Stimulated activated CD8-positive, alpha-beta memory T cell treated with anti-CD3 and anti-CD28 coated beads, Interleukin-15, amount 100 ng/mL, for 48 hours (primary cell): ENCODE measurements at regions not wholly inside any gene's neighbourhood (a gene's known extent, or its start where the extent isn't known, plus 50 kb on each side); places are given as distances from the start of the nearest gene placed in this dataset.
A peak's percentile ranks its signal among the peaks of the same experiment; 100 is the strongest.
"Not testable (repeated sequence)": the region's sequence is repeated elsewhere in the genome, so short reads cannot be mapped to it uniquely, and the experiment has no call there.

Source experiments
- DNase-seq, 2 donors: peaks; one replicate each; pipeline ENCODE4 v3.0.0-alpha.2; 2020; ENCODE audit warnings: low read depth in 2 of 2

- no peak for DNase-seq
Measured at GRCh38 chr7:65744406-65744805, 128.5 kb upstream of the VKORC1L1 start.

GRCh38 chr7:65746398-65746669, 126.5 kb upstream of the VKORC1L1 start:
- no peak for DNase-seq

DNA sequence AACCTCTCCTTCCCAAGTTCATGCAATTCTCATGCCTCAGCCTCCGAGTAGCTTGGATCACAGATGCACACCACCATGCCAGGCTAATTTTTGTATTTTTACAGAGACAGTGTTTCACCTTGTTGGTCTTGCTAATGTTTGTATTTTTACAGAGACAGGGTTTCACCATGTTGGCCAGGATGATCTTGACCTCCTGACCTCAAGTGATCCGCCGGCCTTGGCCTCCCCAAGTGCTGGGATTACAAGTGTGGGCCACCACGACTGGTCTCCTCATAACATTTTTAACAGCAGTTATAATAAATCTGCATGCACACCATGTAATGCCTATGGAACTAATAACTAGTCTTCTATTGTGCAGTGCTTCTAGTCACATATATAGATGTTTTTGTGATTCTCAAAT, 123.8 kb upstream of the VKORC1L1 start:
- no peak for DNase-seq

GRCh38 chr7:65749518-65749917, 123.4 kb upstream of the VKORC1L1 start:
- no peak for DNase-seq

DNA sequence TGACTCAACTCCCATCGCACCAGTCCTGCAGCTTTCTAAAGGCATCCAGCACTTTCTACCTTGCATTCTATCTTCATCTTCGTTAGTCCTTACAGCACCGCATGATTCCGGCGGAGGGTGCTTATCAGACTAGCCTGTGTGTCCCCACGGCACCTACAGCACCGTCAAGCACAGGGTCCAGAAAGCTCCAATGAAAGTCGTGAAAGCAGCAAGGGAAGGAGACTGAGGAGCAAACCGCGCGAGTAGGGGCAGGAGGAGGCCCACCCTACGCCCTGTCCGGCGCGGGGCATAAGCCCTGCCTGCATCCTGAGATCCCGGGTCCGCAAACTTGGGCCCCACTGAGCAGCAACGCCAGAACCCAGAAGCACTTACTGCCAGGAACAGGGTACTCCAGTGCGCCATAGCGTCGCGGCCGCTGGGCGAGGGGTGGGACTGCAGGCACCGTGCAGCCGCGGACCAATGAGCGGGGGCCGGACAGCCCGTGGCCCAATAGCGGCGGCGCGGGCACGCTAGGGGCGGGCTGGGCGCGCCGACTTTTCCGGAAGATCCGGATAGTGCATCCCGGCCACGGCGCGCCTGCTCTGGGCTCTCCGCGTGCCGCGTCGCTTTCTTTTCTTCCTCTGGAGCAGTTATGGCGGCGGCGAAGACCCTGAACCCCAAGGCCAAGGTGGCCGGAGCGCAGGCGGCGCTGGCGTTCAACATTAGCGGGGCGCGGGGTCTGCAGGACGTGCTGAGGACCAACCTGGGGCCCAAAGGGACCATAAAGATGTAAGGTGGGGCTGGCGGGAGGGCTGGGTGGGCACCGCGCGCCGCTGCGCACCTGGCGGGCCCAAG, 122.1 kb upstream of the VKORC1L1 start:
- DNase-seq, result peak; percentile 87 to 89

DNA sequence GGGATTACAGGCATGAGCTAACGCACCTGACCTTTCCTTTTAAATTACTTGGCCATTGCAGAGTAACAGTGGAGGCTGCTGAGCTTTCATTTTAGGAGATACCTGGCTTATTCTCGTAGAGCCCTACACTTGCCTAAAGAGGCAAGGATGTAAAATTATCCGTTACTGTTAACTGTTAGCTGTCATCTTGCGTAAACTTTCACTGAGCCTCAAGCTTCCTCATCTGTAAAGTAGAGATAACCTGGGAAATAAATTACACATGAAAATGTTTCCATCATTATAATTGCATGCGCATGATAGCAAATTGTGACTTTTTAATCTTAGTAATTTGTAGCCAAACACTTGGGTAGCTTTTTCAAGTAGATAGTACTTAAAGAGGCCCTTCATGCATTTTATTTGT, 118.8 kb upstream of the VKORC1L1 start:
- not testable (repeated sequence) for DNase-seq

DNA sequence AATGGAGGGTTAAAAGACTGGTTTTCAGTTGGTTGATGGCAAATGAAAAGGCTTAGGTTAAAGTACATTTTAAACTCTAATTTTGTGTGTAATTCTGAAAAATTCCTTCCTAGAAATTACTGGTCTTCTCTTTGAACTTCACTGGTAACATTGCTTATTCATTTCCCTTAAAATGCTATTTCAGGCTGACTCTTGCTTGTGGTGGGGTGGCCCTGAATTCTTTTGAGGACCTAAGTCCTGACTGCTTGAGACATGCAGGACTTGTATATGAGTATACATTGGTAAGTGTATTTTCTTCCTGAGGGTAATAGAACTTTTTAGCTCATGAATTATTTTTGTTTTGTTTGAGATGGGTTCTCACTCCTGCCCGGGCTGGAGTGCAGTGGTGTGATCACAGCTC, 113.9 kb upstream of the VKORC1L1 start:
- not testable (repeated sequence) for DNase-seq

- not testable (repeated sequence) for DNase-seq
Measured at GRCh38 chr7:65762712-65763111, 110.2 kb upstream of the VKORC1L1 start.

GRCh38 chr7:65763114-65763513, 109.8 kb upstream of the VKORC1L1 start:
- not testable (repeated sequence) for DNase-seq

GRCh38 chr7:65770473-65771225, 102.2 kb upstream of the VKORC1L1 start:
- DNase-seq, result peak; percentile 89 to 93

GRCh38 chr7:65771226-65771569, 101.7 kb upstream of the VKORC1L1 start:
- not testable (repeated sequence) for DNase-seq

- DNase-seq, result not testable (repeated sequence)
Measured at GRCh38 chr7:65776677-65777076, 96.2 kb upstream of the VKORC1L1 start.

GRCh38 chr7:65789943-65790342, 82.9 kb upstream of the VKORC1L1 start:
- not testable (repeated sequence) for DNase-seq

- not testable (repeated sequence) for DNase-seq
Measured at GRCh38 chr7:65791788-65792187, 81.1 kb upstream of the VKORC1L1 start.

DNA sequence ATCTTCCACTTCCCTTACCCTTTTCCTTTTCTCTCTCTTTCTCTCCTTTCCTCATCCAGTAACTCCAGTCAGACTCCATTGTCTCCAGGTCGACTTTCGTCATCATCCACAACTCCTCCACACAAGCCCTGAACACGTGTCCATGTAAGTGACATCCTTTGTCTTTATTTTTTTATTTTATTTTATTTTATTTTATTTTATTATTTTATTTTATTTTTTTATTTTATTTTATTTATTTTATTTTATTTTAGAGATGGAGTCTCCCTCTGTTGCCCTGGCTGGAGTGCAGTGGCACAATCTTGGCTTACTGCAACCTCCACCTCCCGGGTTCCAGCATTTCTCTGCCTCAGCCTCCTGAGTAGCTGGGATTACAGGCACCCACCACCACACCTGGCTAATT, 80.1 kb upstream of the VKORC1L1 start:
- DNase-seq, result not testable (repeated sequence)

DNA sequence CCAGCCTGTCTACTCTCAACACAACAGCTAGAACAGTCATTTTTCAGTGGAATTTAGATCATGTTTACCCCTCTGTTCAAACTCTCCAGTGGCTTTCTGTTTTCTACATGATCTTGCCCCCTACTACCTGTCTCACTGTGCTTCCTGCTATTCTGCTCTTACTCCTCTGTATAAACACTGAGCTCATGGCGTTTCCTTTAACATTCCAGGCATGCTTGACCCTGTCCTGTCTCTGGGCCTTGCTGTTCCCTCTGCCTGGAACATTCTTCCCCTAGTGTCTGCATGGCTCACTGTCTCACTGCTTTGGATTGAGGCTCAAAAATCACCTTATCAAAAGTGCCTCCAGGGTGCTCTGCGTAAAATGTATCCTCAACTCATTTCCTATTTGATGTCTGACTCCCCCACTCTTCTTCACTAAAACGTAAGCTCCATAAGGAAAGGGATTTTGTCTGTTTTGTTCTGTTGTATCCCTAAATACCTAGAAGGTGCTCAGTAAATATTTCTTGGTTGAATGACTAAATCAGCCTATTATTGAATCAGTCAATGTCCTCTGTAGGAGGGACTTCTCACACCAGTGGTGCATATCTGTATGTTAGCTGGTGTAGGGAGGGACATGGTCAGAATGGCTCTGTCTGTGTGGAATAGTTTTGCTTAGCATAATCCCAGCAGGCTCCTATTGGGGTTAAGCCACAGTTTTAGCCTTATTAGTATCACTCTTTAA, 78.0 kb upstream of the VKORC1L1 start:
- not testable (repeated sequence) for DNase-seq

DNA sequence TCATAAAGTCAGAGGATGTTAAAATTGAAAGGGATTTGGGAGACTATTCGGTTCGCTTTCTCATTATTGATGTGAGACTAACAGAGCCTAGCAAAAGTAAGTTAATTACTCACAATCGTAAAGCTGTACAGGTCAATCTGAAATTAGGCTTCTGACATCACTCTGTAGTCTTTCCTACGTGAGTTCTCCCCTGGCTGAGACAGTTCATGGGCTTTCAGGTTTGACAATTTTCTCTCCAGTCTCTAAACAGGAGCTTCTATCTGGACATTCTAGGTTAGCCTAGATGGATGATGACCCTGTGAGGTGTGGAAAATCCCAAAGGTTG, 77.5 kb upstream of the VKORC1L1 start:
- DNase-seq, result not testable (repeated sequence)

GRCh38 chr7:65796205-65796604, 76.7 kb upstream of the VKORC1L1 start:
- no peak for DNase-seq

DNA sequence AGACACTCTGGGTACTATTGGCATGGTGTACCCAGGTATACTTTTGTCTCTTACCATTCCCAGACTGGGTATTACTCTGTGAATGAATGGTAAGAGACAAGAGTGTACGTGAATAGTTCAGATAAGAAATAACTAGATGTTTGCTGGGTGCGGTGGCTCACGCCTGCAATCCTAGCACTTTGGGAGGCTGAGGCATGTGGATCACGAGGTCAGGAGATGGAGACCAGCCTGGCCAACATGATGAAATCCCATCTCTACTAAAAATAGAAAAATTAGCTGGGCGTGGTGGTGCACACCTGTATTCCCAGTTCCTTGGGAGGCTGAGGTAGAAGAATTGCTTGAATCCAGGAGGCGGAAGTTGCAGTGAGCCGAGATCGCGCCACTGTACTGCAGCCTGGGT, 75.8 kb upstream of the VKORC1L1 start:
- not testable (repeated sequence) for DNase-seq

DNA sequence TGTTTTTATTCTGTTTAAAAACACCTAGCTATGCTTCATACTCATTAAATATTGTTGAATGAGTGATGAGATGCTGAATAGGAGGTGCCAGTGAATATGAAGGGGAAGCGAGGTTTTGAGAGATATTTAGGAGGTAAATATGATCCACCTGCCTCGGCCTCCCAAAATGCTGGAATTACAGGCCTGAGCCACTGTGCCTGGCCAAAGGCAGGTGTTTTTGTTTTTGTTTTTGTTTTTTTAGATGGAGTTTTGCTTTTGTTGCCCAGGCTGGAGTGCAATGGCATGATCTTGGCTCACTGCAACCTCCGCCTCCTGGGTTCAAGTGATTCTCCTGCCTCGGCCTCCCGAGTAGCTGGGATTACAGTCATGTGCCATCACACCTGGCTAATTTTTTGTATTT, 75.3 kb upstream of the VKORC1L1 start:
- not testable (repeated sequence) for DNase-seq

- no peak for DNase-seq
Measured at GRCh38 chr7:65798111-65799075, 74.5 kb upstream of the VKORC1L1 start.

DNA sequence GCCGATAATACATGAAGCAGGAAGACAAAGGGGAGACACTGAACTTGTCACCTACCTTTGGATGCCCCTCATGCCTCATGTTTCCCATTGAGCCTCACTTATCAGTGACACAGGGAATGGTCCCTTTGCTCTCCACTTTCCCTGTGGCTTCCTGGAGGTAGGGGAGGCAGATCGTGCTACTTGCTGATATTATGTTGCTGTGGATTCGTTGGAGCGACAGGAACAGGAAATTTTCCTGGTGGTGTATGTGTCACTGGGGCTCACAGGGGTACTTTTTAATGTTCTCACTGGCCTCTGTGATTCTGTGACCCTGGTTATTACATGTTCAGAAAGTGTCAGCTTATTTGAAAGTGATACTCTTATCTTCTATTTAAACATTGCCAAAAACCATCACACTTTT, 72.7 kb upstream of the VKORC1L1 start:
- DNase-seq, result not testable (repeated sequence)
